ENCODE measurements at regions not wholly inside any gene's neighbourhood (a gene's known extent, or its start where the extent isn't known, plus 50 kb on each side); places are given as distances from the start of the nearest gene placed in this dataset.
"Not testable (repeated sequence)": the region's sequence is repeated elsewhere in the genome, so short reads cannot be mapped to it uniquely, and the experiment has no call there.

DNA sequence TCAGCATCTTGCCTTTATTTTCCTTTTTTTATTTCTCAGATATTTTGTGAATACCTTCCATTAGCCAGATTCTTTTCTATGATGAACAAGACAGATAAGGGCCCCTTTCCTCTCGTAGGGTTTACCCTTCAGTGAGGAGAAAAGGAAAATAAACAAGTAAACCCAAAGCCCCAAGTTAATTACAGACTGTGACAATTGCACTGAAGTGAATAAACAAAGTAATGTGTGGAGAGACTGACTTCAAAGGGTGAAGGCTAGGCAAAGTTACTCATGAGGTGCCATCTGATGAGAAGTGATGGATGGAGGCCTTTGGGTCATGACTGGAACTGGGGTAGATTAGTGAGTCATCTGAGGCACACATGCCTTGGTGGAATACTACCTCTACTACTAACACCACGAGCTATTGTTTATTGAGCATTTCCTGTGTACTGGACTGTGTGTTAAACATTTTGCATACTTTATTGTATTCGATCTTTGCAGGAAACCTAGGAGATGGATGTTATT is 143.4 kb upstream of the PRICKLE1 start:
- Histone ChIP-seq H3K9me3 (ENCODE audit: low read length) (no peaks in the 10 kb centered on the region), H3K4me1 (ENCODE audit: insufficient read depth, low read length) (no peaks in the 10 kb centered on the region), H3K27ac (ENCODE audit: low read depth, low read length) (no peak overlapping the region), H3K27me3 (ENCODE audit: insufficient read depth, low read length, poor library complexity, severe bottlenecking) (no peaks in the 10 kb centered on the region), H3K4me3 (ENCODE audit: low read length) (no peak overlapping the region), H3K36me3 (ENCODE audit: insufficient read depth, low read length) (no peaks in the 10 kb centered on the region)
- Mint-ChIP-seq H3K27ac (no peak overlapping the region), H3K27me3 (peaks cover 0 to 3% of the 10 kb centered on the region in 2 donors), H3K4me3 (no peak overlapping the region), H3K4me1 (no peaks in the 10 kb centered on the region), H3K9me3 (peaks cover 0 to 3% (median 0%) of the 10 kb centered on the region in 5 donors), H3K36me3 (no peaks in the 10 kb centered on the region)
- no peak for DNase-seq
- POLR2A ChIA-PET, result no interaction called here
- CTCF ChIA-PET, result no interaction called here

DNA sequence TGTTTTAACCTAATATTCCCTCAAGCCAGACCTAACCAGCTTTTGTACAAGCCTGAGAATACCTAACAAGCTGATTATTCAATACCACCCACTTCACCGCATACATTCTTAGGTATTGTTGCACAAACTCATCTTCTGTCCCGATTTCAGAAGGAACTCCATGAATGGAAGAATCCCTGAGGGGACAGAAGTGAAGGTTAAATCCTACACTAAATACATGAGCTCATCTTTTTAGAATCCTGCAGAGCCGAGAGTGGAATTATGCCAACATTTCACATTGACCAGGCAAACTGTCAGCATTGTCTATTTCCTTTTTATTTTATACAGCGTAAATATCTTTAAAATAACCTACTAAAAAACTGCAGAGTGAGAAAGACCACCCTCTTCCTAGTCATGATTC is 140.7 kb upstream of the PRICKLE1 start:
- Histone ChIP-seq H3K27me3 (ENCODE audit: insufficient read depth, low read length, poor library complexity, severe bottlenecking) (no peaks in the 10 kb centered on the region), H3K4me3 (ENCODE audit: low read length) (no peak overlapping the region), H3K9me3 (ENCODE audit: low read length) (no peaks in the 10 kb centered on the region), H3K36me3 (ENCODE audit: insufficient read depth, low read length) (no peaks in the 10 kb centered on the region), H3K4me1 (ENCODE audit: insufficient read depth, low read length) (no peaks in the 10 kb centered on the region), H3K27ac (ENCODE audit: low read depth, low read length) (no peak overlapping the region)
- no peak for DNase-seq
- ChIA-PET POLR2A (no interaction called here), CTCF (no interaction called here)
- H3K4me3 Mint-ChIP-seq, result no peak overlapping the region
- H3K27ac Mint-ChIP-seq, result no peak overlapping the region
- peaks cover 0 to 5% (median 3%) of the 10 kb centered on the region in 5 donors for H3K9me3 Mint-ChIP-seq
- no peaks in the 10 kb centered on the region for H3K36me3 Mint-ChIP-seq
- H3K27me3 Mint-ChIP-seq, result peaks cover 0 to 3% of the 10 kb centered on the region in 2 donors
- H3K4me1 Mint-ChIP-seq, result no peaks in the 10 kb centered on the region

DNA sequence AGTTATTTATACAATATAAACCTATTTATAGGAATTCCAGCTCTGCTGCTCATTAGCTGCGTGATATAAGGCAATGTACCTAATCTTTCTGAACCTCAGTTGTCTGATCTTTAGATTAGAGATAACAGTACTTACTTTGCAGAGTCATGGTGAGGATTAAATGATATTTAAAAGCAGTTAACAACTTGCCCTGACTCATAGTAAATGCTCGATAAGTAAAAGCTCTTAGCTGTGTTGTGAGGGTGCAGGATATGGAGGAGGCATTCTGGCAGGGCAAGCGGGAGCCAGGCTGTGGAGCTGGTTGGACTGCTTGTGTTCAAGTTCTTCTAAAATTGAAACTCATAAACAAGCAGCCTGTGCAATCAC is 140.0 kb upstream of the PRICKLE1 start:
- H3K27ac ChIP-seq (ENCODE audit: low read depth, low read length), result no peak overlapping the region
- Mint-ChIP-seq H3K36me3 (no peaks in the 10 kb centered on the region), H3K27ac (no peak overlapping the region), H3K4me3 (no peak overlapping the region), H3K4me1 (no peaks in the 10 kb centered on the region), H3K9me3 (peaks cover 0 to 6% (median 2%) of the 10 kb centered on the region in 5 donors), H3K27me3 (peaks cover 0 to 3% of the 10 kb centered on the region in 2 donors)
- H3K27me3 ChIP-seq (ENCODE audit: insufficient read depth, low read length, poor library complexity, severe bottlenecking), result no peaks in the 10 kb centered on the region
- ChIA-PET CTCF (no interaction called here), POLR2A (no interaction called here)
- DNase-seq, result no peak
- no peak overlapping the region for H3K4me3 ChIP-seq (ENCODE audit: low read length)
- H3K4me1 ChIP-seq (ENCODE audit: insufficient read depth, low read length), result no peaks in the 10 kb centered on the region
- no peaks in the 10 kb centered on the region for H3K36me3 ChIP-seq (ENCODE audit: insufficient read depth, low read length)
- H3K9me3 ChIP-seq (ENCODE audit: low read length), result no peaks in the 10 kb centered on the region

DNA sequence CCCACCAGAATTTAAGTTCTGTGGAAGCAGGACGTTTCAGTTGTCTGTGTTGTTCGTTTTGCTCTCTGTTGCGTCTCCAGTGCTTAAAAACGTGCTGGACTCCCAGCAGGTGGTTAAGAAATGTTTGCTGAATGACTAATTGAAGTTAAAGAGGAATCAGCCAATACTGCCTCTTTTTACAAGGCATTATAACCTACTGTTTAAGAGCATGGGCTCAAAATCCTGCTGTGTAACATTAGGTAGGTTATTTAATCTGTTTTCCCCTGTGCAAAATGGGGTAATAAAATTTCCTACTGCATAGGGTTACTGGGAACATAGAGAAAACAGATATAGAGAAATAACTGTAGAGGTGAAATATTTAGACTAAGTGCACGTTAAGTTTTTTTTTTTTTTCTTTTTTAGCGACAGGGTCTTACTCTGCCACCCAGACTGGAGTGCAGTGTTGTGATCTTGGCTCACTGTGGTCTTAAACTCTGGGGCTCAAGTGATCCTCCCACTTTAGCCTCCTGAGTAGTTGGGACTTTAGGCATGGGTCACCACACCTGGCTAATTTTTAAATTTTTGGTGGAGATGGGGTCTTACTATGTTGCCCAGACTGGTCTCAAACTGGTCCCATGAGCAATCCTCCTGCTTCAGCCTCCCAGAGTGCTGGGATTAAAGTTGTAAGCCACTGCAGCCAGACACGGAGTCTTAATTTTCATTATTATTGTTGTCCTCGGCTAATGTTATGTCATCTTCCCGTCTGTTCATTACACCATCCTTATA is 139.4 kb upstream of the PRICKLE1 start:
- H3K27ac ChIP-seq (ENCODE audit: low read depth, low read length), result no peak overlapping the region
- no peaks in the 10 kb centered on the region for H3K4me1 ChIP-seq (ENCODE audit: insufficient read depth, low read length)
- H3K9me3 Mint-ChIP-seq, result peaks cover 0 to 7% (median 2%) of the 10 kb centered on the region in 5 donors
- H3K4me1 Mint-ChIP-seq, result no peaks in the 10 kb centered on the region
- no peak for DNase-seq
- peaks cover 0 to 3% of the 10 kb centered on the region in 2 donors for H3K27me3 Mint-ChIP-seq
- no peak overlapping the region for H3K4me3 Mint-ChIP-seq
- no peak overlapping the region for H3K4me3 ChIP-seq (ENCODE audit: low read length)
- CTCF ChIA-PET, result no interaction called here
- no peak overlapping the region for H3K27ac Mint-ChIP-seq
- no peaks in the 10 kb centered on the region for H3K9me3 ChIP-seq (ENCODE audit: low read length)
- POLR2A ChIA-PET, result no interaction called here
- H3K27me3 ChIP-seq (ENCODE audit: insufficient read depth, low read length, poor library complexity, severe bottlenecking), result no peaks in the 10 kb centered on the region
- no peaks in the 10 kb centered on the region for H3K36me3 ChIP-seq (ENCODE audit: insufficient read depth, low read length)
- H3K36me3 Mint-ChIP-seq, result no peaks in the 10 kb centered on the region

GRCh38 chr12:42728287-42728686 is 138.7 kb upstream of the PRICKLE1 start:
- Mint-ChIP-seq H3K9me3 (peaks cover 0 to 7% (median 2%) of the 10 kb centered on the region in 5 donors), H3K27me3 (peaks cover 0 to 2% of the 10 kb centered on the region in 2 donors), H3K4me3 (no peak overlapping the region), H3K4me1 (no peaks in the 10 kb centered on the region), H3K27ac (no peak overlapping the region), H3K36me3 (no peaks in the 10 kb centered on the region)
- Histone ChIP-seq H3K9me3 (ENCODE audit: low read length) (no peaks in the 10 kb centered on the region), H3K4me3 (ENCODE audit: low read length) (no peak overlapping the region), H3K27ac (ENCODE audit: low read depth, low read length) (no peak overlapping the region), H3K36me3 (ENCODE audit: insufficient read depth, low read length) (no peaks in the 10 kb centered on the region), H3K27me3 (ENCODE audit: insufficient read depth, low read length, poor library complexity, severe bottlenecking) (no peaks in the 10 kb centered on the region), H3K4me1 (ENCODE audit: insufficient read depth, low read length) (no peaks in the 10 kb centered on the region)
- ChIA-PET CTCF (no interaction called here), POLR2A (no interaction called here)
- DNase-seq, result no peak

DNA sequence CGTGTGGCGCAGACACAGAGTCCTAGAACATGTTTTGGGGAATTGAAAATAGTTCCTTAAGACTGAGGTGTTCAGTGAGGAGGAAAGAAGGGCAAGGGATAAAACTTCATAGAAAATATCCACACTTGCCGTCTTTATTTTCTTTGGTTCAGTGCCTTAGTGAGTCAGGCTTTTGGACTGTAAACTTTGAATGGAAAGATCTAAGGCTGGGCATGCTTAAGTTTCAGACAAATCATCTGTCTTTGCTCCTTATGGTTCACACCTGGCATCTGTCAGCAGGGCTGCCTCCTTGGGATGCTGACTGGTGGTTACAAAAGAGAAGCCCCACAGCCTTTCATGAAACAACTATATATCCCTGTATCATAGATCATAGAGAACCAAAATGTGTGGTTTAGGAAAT is 136.3 kb upstream of the PRICKLE1 start:
- no peak overlapping the region for H3K27ac ChIP-seq (ENCODE audit: low read depth, low read length)
- CTCF ChIA-PET, result no interaction called here
- Mint-ChIP-seq H3K36me3 (no peaks in the 10 kb centered on the region), H3K4me1 (no peaks in the 10 kb centered on the region), H3K27ac (no peak overlapping the region), H3K4me3 (no peak overlapping the region), H3K27me3 (no peaks in the 10 kb centered on the region), H3K9me3 (peaks cover 0 to 7% (median 2%) of the 10 kb centered on the region in 5 donors)
- H3K9me3 ChIP-seq (ENCODE audit: low read length), result no peaks in the 10 kb centered on the region
- H3K4me1 ChIP-seq (ENCODE audit: insufficient read depth, low read length), result no peaks in the 10 kb centered on the region
- H3K27me3 ChIP-seq (ENCODE audit: insufficient read depth, low read length, poor library complexity, severe bottlenecking), result no peaks in the 10 kb centered on the region
- POLR2A ChIA-PET, result no interaction called here
- no peaks in the 10 kb centered on the region for H3K36me3 ChIP-seq (ENCODE audit: insufficient read depth, low read length)
- DNase-seq, result no peak
- H3K4me3 ChIP-seq (ENCODE audit: low read length), result no peak overlapping the region

- CTCF ChIA-PET, result no interaction called here
- no peak for DNase-seq
- peaks cover 0 to 2% (median 0%) of the 10 kb centered on the region in 3 donors for H3K36me3 Mint-ChIP-seq
- no peaks in the 10 kb centered on the region for H3K27me3 Mint-ChIP-seq
- no peak overlapping the region for H3K4me3 Mint-ChIP-seq
- H3K27ac ChIP-seq (ENCODE audit: low read depth, low read length), result no peak overlapping the region
- H3K27ac Mint-ChIP-seq, result no peak overlapping the region
- no peaks in the 10 kb centered on the region for H3K27me3 ChIP-seq (ENCODE audit: insufficient read depth, low read length, poor library complexity, severe bottlenecking)
- no peaks in the 10 kb centered on the region for H3K9me3 ChIP-seq (ENCODE audit: low read length)
- POLR2A ChIA-PET, result no interaction called here
- H3K4me1 Mint-ChIP-seq, result no peaks in the 10 kb centered on the region
- no peaks in the 10 kb centered on the region for H3K36me3 ChIP-seq (ENCODE audit: insufficient read depth, low read length)
- peaks cover 0 to 11% (median 6%) of the 10 kb centered on the region in 5 donors for H3K9me3 Mint-ChIP-seq
- no peak overlapping the region for H3K4me3 ChIP-seq (ENCODE audit: low read length)
- no peaks in the 10 kb centered on the region for H3K4me1 ChIP-seq (ENCODE audit: insufficient read depth, low read length)
These were observed 126.9 kb upstream of the PRICKLE1 start for GRCh38 chr12:42716491-42716891.

- H3K27ac ChIP-seq (ENCODE audit: low read depth, low read length); H3K27me3 Mint-ChIP-seq; H3K4me1 ChIP-seq (ENCODE audit: insufficient read depth, low read length); H3K27ac Mint-ChIP-seq; POLR2A ChIA-PET; H3K9me3 ChIP-seq (ENCODE audit: low read length); H3K27me3 ChIP-seq (ENCODE audit: insufficient read depth, low read length, poor library complexity, severe bottlenecking); DNase-seq; H3K4me1 Mint-ChIP-seq; H3K4me3 ChIP-seq (ENCODE audit: low read length); CTCF ChIA-PET; H3K4me3 Mint-ChIP-seq; H3K36me3 ChIP-seq (ENCODE audit: insufficient read depth, low read length); H3K36me3 Mint-ChIP-seq: not testable (repeated sequence)
- peaks cover 0 to 16% (median 8%) of the 10 kb centered on the region in 5 donors for H3K9me3 Mint-ChIP-seq
These were observed 124.0 kb upstream of the PRICKLE1 start for GRCh38 chr12:42713566-42713965.
